Neural progenitor cell (in vitro differentiated cells): ENCODE measurements at regions not wholly inside any gene's neighbourhood (a gene's known extent, or its start where the extent isn't known, plus 50 kb on each side); places are given as distances from the start of the nearest gene placed in this dataset.
A peak's percentile ranks its signal among the peaks of the same experiment; 100 is the strongest.

Source experiments
- DNase-seq: peaks from one replicate; pipeline ENCODE4 v3.0.0-alpha.2; 2016; ENCODE audit warnings: low spot score
- H2AFZ ChIP-seq: fragments of 200-600 bp; sonication (generic); replicated peaks from 2 replicates; pipeline ENCODE4 v1.6.1; 2016; ENCODE audit warnings: antibody characterized with exemption
- H3F3A ChIP-seq: fragments of 200-600 bp; sonication (generic); 2 replicates; pipeline ENCODE4 v1.6.1; 2016; ENCODE audit warnings: antibody characterized with exemption, low read depth
- H3K27ac ChIP-seq: fragments of 200-600 bp; sonication (generic); 2 replicates; pipeline ENCODE4 v1.5.1; 2016; ENCODE audit warnings: mild to moderate bottlenecking
- H3K27me3 ChIP-seq: fragments of 200-600 bp; sonication (generic); 2 replicates; pipeline ENCODE4 v1.6.1; 2016; ENCODE audit warnings: mild to moderate bottlenecking, moderate library complexity
- H3K36me3 ChIP-seq: fragments of 200-600 bp; sonication (generic); 2 replicates; pipeline ENCODE4 v1.5.1; 2016
- H3K4me1 ChIP-seq: fragments of 200-600 bp; sonication (generic); 2 replicates; pipeline ENCODE4 v1.6.1; 2016; ENCODE audit warnings: mixed run types
- H3K4me2 ChIP-seq: fragments of 200-600 bp; sonication (generic); 2 replicates; pipeline ENCODE4 v1.6.1; 2016
- H3K4me3 ChIP-seq: fragments of 200-600 bp; sonication (generic); 2 replicates; pipeline ENCODE4 v1.5.1; 2016
- H3K79me2 ChIP-seq: fragments of 200-600 bp; sonication (generic); 2 replicates; pipeline ENCODE4 v1.6.1; 2016; ENCODE audit warnings: low read depth
- H3K9ac ChIP-seq: fragments of 200-600 bp; sonication (generic); 2 replicates; pipeline ENCODE4 v1.6.1; 2016
- H3K9me3 ChIP-seq: fragments of 200-600 bp; sonication (generic); 2 replicates; pipeline ENCODE4 v1.5.1; 2016; ENCODE audit warnings: low read depth
- H4K20me1 ChIP-seq: fragments of 200-600 bp; sonication (generic); 2 replicates; pipeline ENCODE4 v1.6.1; 2016; ENCODE audit warnings: low read depth
- H3K27ac Mint-ChIP-seq: 3 replicates; pipeline ENCODE4 v1.8.0; 2021; ENCODE audit warnings: mixed read lengths
- H3K27me3 Mint-ChIP-seq: 2 replicates; pipeline ENCODE4 v1.8.0; 2022; ENCODE audit warnings: low read depth, mild to moderate bottlenecking, inconsistent platforms, moderate library complexity, mixed read lengths; ENCODE audit not compliant: insufficient read depth
- H3K36me3 Mint-ChIP-seq: 3 replicates; pipeline ENCODE4 v1.8.0; 2021; ENCODE audit warnings: mixed read lengths
- H3K4me1 Mint-ChIP-seq: 3 replicates; pipeline ENCODE4 v1.8.0; 2021; ENCODE audit warnings: mixed read lengths
- H3K4me3 Mint-ChIP-seq: 3 replicates; pipeline ENCODE4 v1.8.0; 2021; ENCODE audit warnings: mild to moderate bottlenecking, moderate library complexity, mixed read lengths
- H3K9me3 Mint-ChIP-seq: 3 replicates; pipeline ENCODE4 v1.8.0; 2020; ENCODE audit warnings: mixed read lengths
- CTCF ChIP-seq: fragments of 200-600 bp; sonication (generic); IDR thresholded peaks from 2 replicates; pipeline ENCODE4 v1.5.1; 2017; ENCODE audit warnings: antibody characterized with exemption, mild to moderate bottlenecking
- EZH2 ChIP-seq: fragments of 200-600 bp; sonication (generic); IDR thresholded peaks from 2 replicates; pipeline ENCODE4 v1.6.1; 2017; ENCODE audit warnings: antibody characterized with exemption, mild to moderate bottlenecking, moderate library complexity
- EZH2phosphoT487 ChIP-seq: fragments of 200-600 bp; sonication (generic); IDR thresholded peaks from 2 replicates; pipeline ENCODE4 v1.6.1; 2017; ENCODE audit warnings: antibody characterized with exemption

GRCh38 chr6:135575629-135576028, 78.1 kb upstream of the AHI1 start:
- no peaks in the 10 kb centered on the region for H3K27me3 ChIP-seq
- Mint-ChIP-seq H3K9me3 (no peaks in the 10 kb centered on the region), H3K4me3 (no peak overlapping the region), H3K4me1 (no peaks in the 10 kb centered on the region), H3K27me3 (no peaks in the 10 kb centered on the region), H3K36me3 (no peaks in the 10 kb centered on the region), H3K27ac (no peak overlapping the region)
- H3K4me2 ChIP-seq = no peak overlapping the region
- H3K4me3 ChIP-seq = no peak overlapping the region
- H3K4me1 ChIP-seq = peaks cover 7% of the 10 kb centered on the region
- H4K20me1 ChIP-seq = no peaks in the 10 kb centered on the region
- H3K27ac ChIP-seq = no peak overlapping the region
- no peaks in the 10 kb centered on the region for H3K79me2 ChIP-seq
- no peaks in the 10 kb centered on the region for H3K9me3 ChIP-seq
- H3K36me3 ChIP-seq = no peaks in the 10 kb centered on the region
- H3F3A ChIP-seq = no peaks in the 10 kb centered on the region
- TF ChIP-seq CTCF (no peak), EZH2 (no peak), EZH2phosphoT487 (no peak)
- H3K9ac ChIP-seq = no peak overlapping the region
- DNase-seq = no peak
- no peak overlapping the region for H2AFZ ChIP-seq

GRCh38 chr6:135576055-135576454, 78.5 kb upstream of the AHI1 start:
- no peaks in the 10 kb centered on the region for H3K4me1 Mint-ChIP-seq
- Histone ChIP-seq H4K20me1 (no peaks in the 10 kb centered on the region), H3K27ac (no peak overlapping the region), H3K4me2 (no peak overlapping the region), H3K9ac (no peak overlapping the region), H3F3A (no peaks in the 10 kb centered on the region), H3K27me3 (no peaks in the 10 kb centered on the region), H3K4me3 (no peak overlapping the region), H3K79me2 (no peaks in the 10 kb centered on the region), H2AFZ (no peak overlapping the region), H3K36me3 (no peaks in the 10 kb centered on the region), H3K4me1 (peaks cover 7% of the 10 kb centered on the region), H3K9me3 (no peaks in the 10 kb centered on the region)
- H3K9me3 Mint-ChIP-seq = no peaks in the 10 kb centered on the region
- DNase-seq = no peak
- no peaks in the 10 kb centered on the region for H3K27me3 Mint-ChIP-seq
- no peaks in the 10 kb centered on the region for H3K36me3 Mint-ChIP-seq
- TF ChIP-seq EZH2phosphoT487 (no peak), EZH2 (no peak), CTCF (no peak)
- H3K27ac Mint-ChIP-seq = no peak overlapping the region
- H3K4me3 Mint-ChIP-seq = no peak overlapping the region

GRCh38 chr6:135577059-135577538, 79.6 kb upstream of the AHI1 start:
- Histone ChIP-seq H3F3A (no peaks in the 10 kb centered on the region), H3K27me3 (no peaks in the 10 kb centered on the region), H4K20me1 (no peaks in the 10 kb centered on the region), H3K4me2 (no peak overlapping the region), H3K79me2 (no peaks in the 10 kb centered on the region), H3K9ac (no peak overlapping the region), H3K4me1 (peaks cover 7% of the 10 kb centered on the region), H3K36me3 (no peaks in the 10 kb centered on the region), H3K9me3 (no peaks in the 10 kb centered on the region), H3K27ac (no peak overlapping the region), H3K4me3 (no peak overlapping the region), H2AFZ (peak overlapping the region; percentile 90)
- no peak overlapping the region for H3K27ac Mint-ChIP-seq
- H3K9me3 Mint-ChIP-seq = no peaks in the 10 kb centered on the region
- no peaks in the 10 kb centered on the region for H3K36me3 Mint-ChIP-seq
- TF ChIP-seq CTCF (no peak), EZH2phosphoT487 (no peak), EZH2 (no peak)
- H3K4me3 Mint-ChIP-seq = no peak overlapping the region
- no peaks in the 10 kb centered on the region for H3K4me1 Mint-ChIP-seq
- peak; percentile 12 for DNase-seq
- no peaks in the 10 kb centered on the region for H3K27me3 Mint-ChIP-seq
